ENCODE measurements at regions not wholly inside any gene's neighbourhood (a gene's known extent, or its start where the extent isn't known, plus 50 kb on each side); places are given as distances from the start of the nearest gene placed in this dataset.

DNA sequence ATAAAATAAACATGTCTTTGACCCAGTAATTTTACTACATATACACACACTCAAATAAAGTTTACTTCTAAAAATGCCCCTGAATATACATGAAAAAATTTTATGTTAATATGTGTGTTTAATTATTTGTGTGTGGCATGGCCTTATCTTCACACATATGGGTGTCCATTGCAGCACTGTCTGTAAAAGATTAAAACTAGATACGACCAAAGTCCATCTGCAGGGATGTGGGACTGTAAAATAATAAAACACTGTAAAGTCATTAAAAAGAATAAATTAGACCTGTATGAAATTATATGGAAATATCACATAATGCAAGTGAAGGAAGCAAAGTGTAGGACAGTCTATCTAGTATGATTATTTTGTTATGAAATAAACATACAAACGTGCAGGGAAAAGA, 337.3 kb downstream of the RND3 start:
- TF ChIP-seq POLR2A (IDR thresholded peaks at IDR 0.05) (no peak), CTCF (IDR thresholded peaks at IDR 0.05) (no peak)
- H3K4me3 ChIP-seq (ENCODE audit: low read depth, poor library complexity, severe bottlenecking) = no peak overlapping the region
- intact Hi-C loops (cut with DNase I; ENCODE audit: low total_unique reads) = no loop called here
- 41 to 43% methylated on average over 2 of the region's 2 CpGs for WGBS, 2 donors
- no peak for DNase-seq (ENCODE audit: low spot score in 2 of 2)

GRCh38 chr2:150147889-150148683, 339.4 kb downstream of the RND3 start:
- TF ChIP-seq POLR2A (IDR thresholded peaks at IDR 0.05) = no peak
- TF ChIP-seq CTCF (IDR thresholded peaks at IDR 0.05) = no peak
- WGBS, 2 donors = 93 to 95% methylated on average over 6 of the region's 6 CpGs
- intact Hi-C loops (cut with DNase I; ENCODE audit: low total_unique reads) = loop anchor here (2.0 kb wide), 1 partner anchor 37 kb away; no protein-coding TSS in a partner anchor
- no peak overlapping the region for H3K4me3 ChIP-seq (ENCODE audit: low read depth, poor library complexity, severe bottlenecking)
- DNase-seq (ENCODE audit: low spot score in 2 of 2) = no peak

DNA sequence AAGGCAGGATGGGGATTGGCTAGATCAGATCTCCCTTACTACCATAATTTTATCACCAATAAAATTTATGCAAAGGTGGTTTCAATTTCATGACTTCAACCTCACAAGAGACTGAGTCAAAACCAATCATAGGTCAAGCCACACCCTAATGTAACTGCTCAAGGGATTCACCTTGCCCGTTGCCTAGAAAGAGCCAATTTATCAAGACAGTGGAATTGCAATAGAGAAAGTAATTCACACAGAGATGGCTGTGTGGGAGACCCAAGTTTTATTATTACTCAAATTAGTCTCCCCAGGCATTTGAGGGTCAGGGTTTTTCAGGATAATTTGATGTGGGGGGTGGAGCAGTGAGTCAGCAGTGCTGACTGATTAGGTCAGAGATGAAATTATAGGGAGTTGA, 340.6 kb downstream of the RND3 start:
- 76 to 89% methylated on average over 1 of the region's 1 CpG for WGBS, 2 donors
- H3K4me3 ChIP-seq (ENCODE audit: low read depth, poor library complexity, severe bottlenecking) = no peak overlapping the region
- intact Hi-C loops (cut with DNase I; ENCODE audit: low total_unique reads) = no loop called here
- no peak for DNase-seq (ENCODE audit: low spot score in 2 of 2)
- no peak for TF ChIP-seq POLR2A (IDR thresholded peaks at IDR 0.05)
- TF ChIP-seq CTCF (IDR thresholded peaks at IDR 0.05) = no peak

GRCh38 chr2:150145299-150145692, 342.2 kb downstream of the RND3 start:
- intact Hi-C loops (cut with DNase I; ENCODE audit: low total_unique reads) = no loop called here
- 90 to 92% methylated on average over 4 of the region's 4 CpGs for WGBS, 2 donors
- TF ChIP-seq POLR2A (IDR thresholded peaks at IDR 0.05) = no peak
- no peak for TF ChIP-seq CTCF (IDR thresholded peaks at IDR 0.05)
- no peak for DNase-seq (ENCODE audit: low spot score in 2 of 2)
- H3K4me3 ChIP-seq (ENCODE audit: low read depth, poor library complexity, severe bottlenecking) = no peak overlapping the region

DNA sequence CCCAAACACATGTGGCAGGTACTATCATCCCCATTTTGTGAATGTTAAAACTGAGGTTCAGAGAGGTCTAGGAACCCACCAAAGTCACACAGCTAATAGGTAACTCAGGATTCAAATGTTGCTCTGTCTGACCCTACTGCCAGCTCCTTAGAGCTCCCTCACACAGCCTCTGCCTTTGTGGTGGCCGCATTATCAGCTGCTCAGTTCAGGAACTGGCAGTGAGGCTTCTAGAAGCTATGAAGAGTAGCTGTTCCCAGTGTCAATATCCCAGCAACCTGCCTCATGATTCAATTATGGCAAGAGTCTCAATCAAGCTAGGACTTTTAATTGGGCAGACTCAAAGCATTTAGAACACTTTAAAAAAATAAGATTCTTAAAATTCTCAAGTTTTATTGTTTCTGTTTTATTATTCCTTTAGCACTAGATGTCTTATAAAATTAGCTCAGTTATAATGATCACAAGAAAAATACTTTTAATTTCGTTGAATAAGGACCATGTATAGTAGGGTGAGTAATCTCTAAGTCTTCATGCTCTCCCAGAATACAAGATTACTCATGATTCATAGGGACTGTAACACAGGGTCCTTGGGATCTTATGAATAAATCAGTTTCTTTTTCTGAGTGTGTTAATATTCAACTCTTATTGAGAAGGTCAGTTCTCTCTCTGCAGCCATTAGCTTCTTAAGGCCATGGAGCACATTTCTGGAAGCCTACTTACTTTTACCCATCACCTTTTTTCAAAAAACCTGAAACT, 342.7 kb downstream of the RND3 start:
- H3K4me3 ChIP-seq (ENCODE audit: low read depth, poor library complexity, severe bottlenecking) = no peak overlapping the region
- DNase-seq (ENCODE audit: low spot score in 2 of 2) = no peak
- intact Hi-C loops (cut with DNase I; ENCODE audit: low total_unique reads) = no loop called here
- 82 to 85% methylated on average over 2 of the region's 2 CpGs for WGBS, 2 donors
- no peak for TF ChIP-seq CTCF (IDR thresholded peaks at IDR 0.05)
- TF ChIP-seq POLR2A (IDR thresholded peaks at IDR 0.05) = no peak

Data from lower leg skin (tissue), 4 donors.